IPS-18a (cell line): ENCODE measurements at regions not wholly inside any gene's neighbourhood (a gene's known extent, or its start where the extent isn't known, plus 50 kb on each side); places are given as distances from the start of the nearest gene placed in this dataset.

Source experiments
- H3K27ac ChIP-seq: one replicate; pipeline ENCODE4 v1.5.1; 2013; ENCODE audit warnings: low read length
- H3K27me3 ChIP-seq: one replicate; pipeline ENCODE4 v1.6.1; 2013; ENCODE audit warnings: mild to moderate bottlenecking, low read length; ENCODE audit not compliant: control insufficient read depth, insufficient read depth
- H3K36me3 ChIP-seq: one replicate; pipeline ENCODE4 v1.6.1; 2013; ENCODE audit warnings: low read depth, low read length; ENCODE audit not compliant: control insufficient read depth
- H3K4me1 ChIP-seq: one replicate; pipeline ENCODE4 v1.6.1; 2013; ENCODE audit warnings: low read depth, low read length; ENCODE audit not compliant: control insufficient read depth
- H3K4me3 ChIP-seq: one replicate; pipeline ENCODE4 v1.5.1; 2013; ENCODE audit warnings: low read length
- H3K9ac ChIP-seq: one replicate; pipeline ENCODE4 v1.6.1; 2013; ENCODE audit warnings: mild to moderate bottlenecking, low read length, moderate library complexity
- H3K9me3 ChIP-seq: one replicate; pipeline ENCODE4 v1.6.1; 2013; ENCODE audit warnings: low read depth, low read length; ENCODE audit not compliant: control insufficient read depth

DNA sequence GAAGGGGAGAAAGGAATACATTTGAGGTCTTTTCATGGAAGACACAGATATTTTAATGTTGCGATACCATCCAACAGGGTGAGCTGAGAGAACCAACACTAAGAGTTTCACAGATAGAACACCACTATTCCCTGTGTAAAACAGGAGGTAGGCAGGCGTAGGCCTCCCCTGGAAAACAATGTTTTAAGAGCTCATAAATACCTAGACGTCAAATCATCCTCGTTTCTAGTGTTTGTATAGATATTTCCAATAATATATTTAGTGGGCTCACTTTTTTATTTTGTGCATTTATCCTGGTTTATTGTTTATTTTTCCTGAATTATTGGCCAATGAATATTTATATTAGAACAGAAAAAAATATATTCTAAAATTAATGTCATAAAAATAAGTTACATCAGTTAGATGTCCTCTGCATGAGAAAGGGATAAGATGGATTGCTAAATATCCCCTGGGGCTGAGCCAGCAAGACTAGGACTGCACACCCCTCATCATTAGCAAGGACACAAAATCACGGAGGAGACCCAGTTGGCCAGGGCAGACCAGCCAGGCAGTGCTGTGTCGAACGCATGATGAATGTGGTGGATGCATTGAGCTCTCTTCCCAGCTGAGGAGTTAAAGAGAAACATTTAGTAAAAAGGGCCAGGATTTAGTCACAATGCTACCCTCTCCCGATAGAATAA, 380.5 kb downstream of the C6orf118 start:
- H3K9ac ChIP-seq, result no peak overlapping the region
- no peaks in the 10 kb centered on the region for H3K36me3 ChIP-seq
- H3K9me3 ChIP-seq, result no peaks in the 10 kb centered on the region
- H3K27ac ChIP-seq, result no peak overlapping the region
- H3K4me3 ChIP-seq, result no peak overlapping the region
- H3K4me1 ChIP-seq, result peaks cover 4% of the 10 kb centered on the region
- H3K27me3 ChIP-seq, result no peaks in the 10 kb centered on the region

DNA sequence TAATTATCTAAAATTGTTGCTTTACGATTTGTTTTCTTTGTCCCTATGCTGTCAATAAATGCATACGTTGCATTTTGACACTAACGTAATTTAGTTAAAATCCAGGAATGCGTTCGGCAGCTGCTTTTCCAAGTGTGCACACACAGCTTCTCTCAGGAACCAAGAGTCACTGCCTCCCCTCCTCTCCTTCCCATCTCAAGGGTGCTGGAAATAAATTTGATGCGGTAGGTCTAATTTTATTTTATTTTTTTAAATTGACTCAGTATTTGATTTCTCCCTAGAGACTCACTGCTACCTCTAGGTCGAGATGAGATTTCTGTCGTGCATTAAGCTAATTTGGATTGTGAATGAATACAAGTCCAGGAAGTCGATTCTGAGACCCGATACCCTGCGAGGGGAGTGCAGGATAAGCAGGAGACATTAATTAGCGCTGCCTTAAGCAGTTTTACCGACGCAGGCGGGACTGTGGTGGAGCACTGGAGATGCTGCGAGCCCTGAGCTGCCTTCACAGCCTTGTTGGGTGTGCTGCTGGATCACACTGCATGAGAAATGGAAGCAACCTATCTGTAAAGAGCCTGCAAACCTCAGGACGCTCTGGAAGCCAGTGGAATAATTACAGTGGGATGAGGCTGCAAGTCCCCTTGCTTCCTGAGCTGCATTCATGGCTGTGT, 381.2 kb downstream of the C6orf118 start:
- H3K4me1 ChIP-seq, result peaks cover 4% of the 10 kb centered on the region
- no peak overlapping the region for H3K4me3 ChIP-seq
- H3K27ac ChIP-seq, result no peak overlapping the region
- no peaks in the 10 kb centered on the region for H3K36me3 ChIP-seq
- H3K9ac ChIP-seq, result no peak overlapping the region
- no peaks in the 10 kb centered on the region for H3K27me3 ChIP-seq
- no peaks in the 10 kb centered on the region for H3K9me3 ChIP-seq

DNA sequence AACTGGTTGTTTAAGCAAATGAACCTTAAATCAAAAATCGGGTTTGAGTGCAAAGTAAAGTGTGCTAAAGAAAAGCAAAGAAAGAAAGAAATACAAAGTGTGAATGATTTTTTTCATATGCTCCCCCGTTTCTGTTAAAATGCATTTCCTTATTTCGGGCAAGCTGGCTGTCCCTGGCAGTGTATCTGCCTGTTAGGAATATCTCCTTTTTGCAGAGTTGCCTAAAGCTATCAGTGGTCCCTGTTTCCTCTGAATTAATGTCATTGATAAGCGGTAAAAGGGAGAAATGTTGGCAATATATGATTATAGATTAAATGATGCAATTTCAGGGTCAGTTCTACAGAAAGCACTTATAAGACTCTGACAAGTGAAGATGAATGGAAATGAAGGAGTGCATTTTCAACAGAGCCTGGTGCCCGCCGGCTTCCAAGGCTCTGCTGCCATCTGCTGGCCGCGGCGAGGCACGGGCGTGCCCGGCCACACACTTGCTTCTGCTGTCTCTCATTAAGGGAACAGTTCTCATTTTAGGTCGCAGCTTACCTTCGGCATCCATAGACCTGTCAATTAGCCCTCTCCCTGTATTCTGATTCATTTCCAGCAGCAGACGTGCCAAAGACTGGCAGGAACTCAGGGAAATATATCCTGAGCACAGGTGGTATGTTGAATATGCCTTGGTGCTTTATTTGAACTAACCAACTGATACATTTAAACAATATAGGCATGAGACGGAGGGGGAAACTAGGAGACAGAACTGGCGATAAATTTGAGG, 381.9 kb downstream of the C6orf118 start:
- no peak overlapping the region for H3K9ac ChIP-seq
- no peak overlapping the region for H3K4me3 ChIP-seq
- H3K9me3 ChIP-seq, result no peaks in the 10 kb centered on the region
- H3K36me3 ChIP-seq, result no peaks in the 10 kb centered on the region
- no peak overlapping the region for H3K27ac ChIP-seq
- peaks cover 4% of the 10 kb centered on the region for H3K4me1 ChIP-seq
- no peaks in the 10 kb centered on the region for H3K27me3 ChIP-seq

DNA sequence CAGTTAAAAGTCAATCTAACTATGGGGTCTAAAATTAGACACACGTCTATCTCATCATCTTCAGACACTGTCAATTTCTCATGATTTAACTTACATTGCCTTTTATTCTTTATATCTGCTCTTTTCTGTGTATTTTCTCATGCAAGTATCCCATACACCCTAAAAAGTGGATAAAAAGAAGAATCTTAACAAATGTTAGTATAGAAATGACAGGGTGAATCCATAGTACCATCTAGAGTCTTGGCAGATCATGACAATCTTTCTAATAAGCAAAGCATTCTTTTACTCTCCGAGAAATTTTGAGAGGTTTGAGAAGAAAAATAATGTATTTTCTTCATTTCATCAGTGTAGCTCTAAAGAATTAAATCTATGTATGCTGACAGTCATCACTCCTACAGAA, 382.7 kb downstream of the C6orf118 start:
- Histone ChIP-seq H3K4me3 (no peak overlapping the region), H3K27me3 (no peaks in the 10 kb centered on the region), H3K36me3 (no peaks in the 10 kb centered on the region), H3K9ac (no peak overlapping the region), H3K4me1 (peaks cover 4% of the 10 kb centered on the region), H3K9me3 (no peaks in the 10 kb centered on the region), H3K27ac (no peak overlapping the region)

DNA sequence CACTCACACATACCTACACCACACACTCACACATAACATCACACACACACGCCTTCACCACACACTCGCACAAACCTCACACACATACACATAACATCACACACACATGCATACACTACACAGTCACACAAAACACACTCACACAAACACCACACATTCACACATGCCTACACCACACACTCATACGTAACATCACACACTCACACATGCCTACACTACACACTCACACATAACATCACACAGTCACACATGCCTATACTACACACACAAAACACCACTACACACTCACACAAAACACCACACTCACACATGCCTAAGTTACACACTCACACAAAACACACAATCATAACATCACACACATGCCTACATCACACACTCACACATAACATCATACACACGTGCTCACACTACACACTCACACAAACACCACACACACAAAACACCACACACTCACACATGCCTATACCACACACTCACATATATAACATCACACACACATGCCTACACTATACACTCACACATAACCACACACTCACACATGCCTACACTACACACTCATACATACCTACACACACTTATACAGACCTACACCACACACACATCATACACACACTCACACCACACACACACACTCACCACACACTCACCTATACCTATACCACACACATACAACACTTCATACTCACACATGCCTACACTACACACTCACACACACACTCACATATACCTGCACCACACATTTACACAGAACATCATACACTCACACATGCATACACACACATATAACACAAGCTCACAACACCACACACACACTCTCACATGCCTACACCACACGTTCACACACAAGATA, 383.5 kb downstream of the C6orf118 start:
- Histone ChIP-seq H3K4me1 (peaks cover 4% of the 10 kb centered on the region), H3K9me3 (no peaks in the 10 kb centered on the region), H3K27ac (no peak overlapping the region), H3K9ac (no peak overlapping the region), H3K27me3 (no peaks in the 10 kb centered on the region), H3K36me3 (no peaks in the 10 kb centered on the region), H3K4me3 (no peak overlapping the region)

DNA sequence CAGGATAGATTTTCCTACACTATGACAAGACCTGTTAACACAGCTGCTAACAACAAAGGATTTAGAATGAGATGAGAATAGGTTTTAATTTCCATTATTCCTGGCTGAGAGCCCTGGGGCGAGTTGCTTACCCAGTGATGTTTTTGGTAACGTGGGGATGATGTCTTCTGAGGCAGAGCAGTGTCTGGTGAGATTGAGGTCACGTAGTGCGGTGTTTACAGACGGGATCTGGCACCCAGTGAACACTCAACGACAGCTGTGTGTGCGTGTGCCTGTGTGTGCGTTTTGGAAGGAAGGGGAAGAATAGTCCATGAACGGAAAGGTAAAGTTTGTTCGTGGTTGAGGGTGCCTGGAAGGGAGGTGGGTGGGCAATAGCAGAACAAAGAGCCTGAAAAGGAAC, 384.7 kb downstream of the C6orf118 start:
- Histone ChIP-seq H3K4me1 (peaks cover 4% of the 10 kb centered on the region), H3K9ac (no peak overlapping the region), H3K36me3 (no peaks in the 10 kb centered on the region), H3K9me3 (no peaks in the 10 kb centered on the region), H3K27ac (no peak overlapping the region), H3K27me3 (no peaks in the 10 kb centered on the region), H3K4me3 (no peak overlapping the region)

DNA sequence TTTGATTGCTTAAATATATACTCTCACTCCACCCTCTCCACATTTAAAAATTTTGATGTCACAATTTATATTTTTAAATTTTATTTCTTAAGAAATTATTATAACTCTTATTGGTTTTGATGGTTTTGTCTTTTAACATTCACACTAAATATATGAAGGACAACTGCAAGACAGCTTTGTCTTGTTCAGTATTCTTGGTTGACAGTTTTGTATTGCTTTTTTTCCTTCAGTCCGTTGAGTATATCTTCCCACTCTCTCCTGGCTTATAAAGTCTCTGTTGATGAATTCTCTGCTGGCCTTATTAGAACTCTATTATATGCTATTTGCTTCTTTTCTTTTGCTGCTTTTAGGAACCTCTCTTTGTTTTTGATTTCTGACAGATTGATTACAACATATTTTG, 392.2 kb downstream of the C6orf118 start:
- Histone ChIP-seq H3K9ac (no peak overlapping the region), H3K4me1 (no peaks in the 10 kb centered on the region), H3K36me3 (no peaks in the 10 kb centered on the region), H3K4me3 (no peak overlapping the region), H3K27ac (no peak overlapping the region), H3K9me3 (no peaks in the 10 kb centered on the region), H3K27me3 (no peaks in the 10 kb centered on the region)

DNA sequence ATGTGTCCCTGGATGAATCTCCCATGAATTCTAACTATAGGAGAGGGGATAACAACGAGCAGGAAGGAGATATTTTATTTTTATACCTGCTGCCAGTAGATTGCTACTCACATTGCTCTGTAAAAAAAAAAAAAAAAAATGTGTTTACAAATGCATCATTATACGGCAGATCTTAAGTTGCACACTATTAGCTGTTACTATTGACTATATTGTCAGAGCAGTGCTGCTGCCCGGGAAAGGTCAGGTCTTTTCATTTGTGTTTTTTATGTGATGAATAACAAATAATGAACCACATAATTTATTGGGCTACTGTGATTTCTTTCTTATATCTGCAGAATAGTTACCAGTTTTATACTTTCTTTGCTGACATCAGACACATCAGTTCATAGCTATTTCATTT, 393.3 kb downstream of the C6orf118 start:
- no peaks in the 10 kb centered on the region for H3K9me3 ChIP-seq
- no peaks in the 10 kb centered on the region for H3K36me3 ChIP-seq
- no peaks in the 10 kb centered on the region for H3K27me3 ChIP-seq
- H3K4me1 ChIP-seq, result no peaks in the 10 kb centered on the region
- no peak overlapping the region for H3K27ac ChIP-seq
- no peak overlapping the region for H3K4me3 ChIP-seq
- no peak overlapping the region for H3K9ac ChIP-seq

DNA sequence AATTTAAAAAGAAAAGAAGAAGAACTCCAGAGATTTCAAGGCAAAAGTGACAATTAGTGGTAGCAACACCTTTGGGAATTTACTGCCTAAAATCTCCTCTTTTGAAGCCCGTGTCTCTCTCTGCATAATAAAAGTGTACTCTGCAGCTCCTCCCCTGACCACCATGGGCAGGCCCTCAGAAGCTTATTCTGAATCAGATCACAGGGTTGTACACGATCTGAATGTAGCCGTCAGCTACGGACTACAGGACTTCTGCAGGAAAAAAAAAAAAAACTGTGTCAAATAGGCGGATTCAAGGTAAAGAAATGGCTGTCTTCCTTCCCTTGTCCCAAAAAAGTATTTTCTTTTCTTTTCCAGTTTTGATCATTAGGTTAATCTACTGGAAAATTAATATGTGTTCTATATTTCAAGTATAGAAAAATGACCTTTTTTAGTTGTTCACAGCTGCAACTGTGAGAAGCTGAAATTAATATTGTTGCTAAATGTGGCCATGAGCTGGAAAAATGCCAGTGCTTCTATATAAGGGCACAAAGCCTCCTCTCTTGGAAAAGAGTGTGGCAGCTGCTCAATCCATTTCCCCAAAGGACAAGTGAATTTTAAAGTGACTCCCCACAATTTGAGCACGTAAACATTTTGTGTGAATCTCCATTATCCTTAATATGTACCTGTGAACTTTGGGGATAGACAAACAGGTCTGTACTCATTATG, 397.4 kb downstream of the C6orf118 start:
- H3K4me3 ChIP-seq, result no peak overlapping the region
- no peaks in the 10 kb centered on the region for H3K27me3 ChIP-seq
- no peak overlapping the region for H3K9ac ChIP-seq
- H3K36me3 ChIP-seq, result no peaks in the 10 kb centered on the region
- no peaks in the 10 kb centered on the region for H3K9me3 ChIP-seq
- H3K27ac ChIP-seq, result no peak overlapping the region
- no peaks in the 10 kb centered on the region for H3K4me1 ChIP-seq

DNA sequence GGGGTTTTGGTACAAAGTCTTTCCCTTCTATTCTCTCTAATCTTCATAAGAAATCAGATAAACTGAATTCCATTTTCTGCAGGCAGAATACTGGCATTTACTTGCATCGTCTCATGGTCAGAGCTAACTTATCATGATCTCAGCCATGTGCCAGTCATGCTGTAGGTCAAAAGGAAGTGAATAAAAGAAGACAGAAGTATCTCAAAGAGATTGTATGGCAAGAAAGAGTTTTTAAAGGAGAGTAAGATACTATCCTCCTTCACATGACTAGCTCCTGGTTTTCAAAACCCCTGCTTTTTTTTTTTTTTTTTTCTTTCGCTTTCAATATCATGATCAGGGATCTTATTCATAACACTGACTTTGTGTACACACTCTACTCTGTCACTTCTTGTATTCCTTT, 398.3 kb downstream of the C6orf118 start:
- Histone ChIP-seq H3K27ac (no peak overlapping the region), H3K9me3 (no peaks in the 10 kb centered on the region), H3K36me3 (no peaks in the 10 kb centered on the region), H3K4me1 (no peaks in the 10 kb centered on the region), H3K27me3 (no peaks in the 10 kb centered on the region), H3K4me3 (no peak overlapping the region), H3K9ac (no peak overlapping the region)

DNA sequence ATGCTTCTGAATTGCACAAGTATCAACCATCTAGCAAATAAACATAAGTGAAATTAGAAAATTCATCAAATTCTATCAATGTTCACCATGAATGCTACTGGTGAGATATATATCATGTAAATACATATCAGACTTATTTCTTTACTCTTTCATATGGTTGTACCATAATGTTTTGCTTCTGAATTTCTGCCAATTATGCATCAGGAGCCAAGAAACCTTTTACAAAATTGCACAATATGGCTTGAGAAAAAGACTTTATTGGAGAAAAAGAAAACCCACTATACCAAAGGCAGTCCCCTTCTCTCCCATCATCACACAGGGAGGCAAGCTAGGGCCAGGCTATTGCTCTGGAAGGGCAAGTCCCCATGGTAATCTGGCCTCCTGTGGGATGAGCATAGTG, 402.6 kb downstream of the C6orf118 start:
- no peaks in the 10 kb centered on the region for H3K27me3 ChIP-seq
- no peaks in the 10 kb centered on the region for H3K4me1 ChIP-seq
- H3K9ac ChIP-seq, result no peak overlapping the region
- H3K27ac ChIP-seq, result no peak overlapping the region
- H3K9me3 ChIP-seq, result no peaks in the 10 kb centered on the region
- H3K36me3 ChIP-seq, result no peaks in the 10 kb centered on the region
- no peak overlapping the region for H3K4me3 ChIP-seq
